OCI-LY1 (cell line): ENCODE measurements at regions not wholly inside any gene's neighbourhood (a gene's known extent, or its start where the extent isn't known, plus 50 kb on each side); places are given as distances from the start of the nearest gene placed in this dataset.
"Not testable (repeated sequence)": the region's sequence is repeated elsewhere in the genome, so short reads cannot be mapped to it uniquely, and the experiment has no call there.

Experiments
- H2AFZ ChIP-seq: fragments of 200-600 bp; sonication (generic), shearing (Covaris generic); 2 replicates; pipeline ENCODE4 v1.6.0; 2014; ENCODE audit warnings: antibody characterized with exemption, mild to moderate bottlenecking, low read length
- H3F3A ChIP-seq: fragments of 200-600 bp; sonication (generic), shearing (Covaris generic); 2 replicates; pipeline ENCODE4 v1.6.0; 2014; ENCODE audit warnings: mild to moderate bottlenecking, antibody characterized with exemption, low read length, moderate library complexity; ENCODE audit not compliant: insufficient read depth
- H3K27ac ChIP-seq: fragments of 200-600 bp; sonication (generic); 2 replicates; pipeline ENCODE4 v1.5.1; 2014; ENCODE audit warnings: low read length, mixed run types, mild to moderate bottlenecking, low read depth; ENCODE audit not compliant: poor library complexity, severe bottlenecking
- H3K27me3 ChIP-seq: fragments of 200-600 bp; sonication (generic); 2 replicates; pipeline ENCODE4 v1.6.0; 2014; ENCODE audit warnings: antibody characterized with exemption, mild to moderate bottlenecking, low read length, moderate library complexity; ENCODE audit not compliant: insufficient read depth
- H3K36me3 ChIP-seq: fragments of 200-600 bp; sonication (generic); 2 replicates; pipeline ENCODE4 v1.6.1; 2014; ENCODE audit warnings: mild to moderate bottlenecking, antibody characterized with exemption, low read length, moderate library complexity, mixed read lengths; ENCODE audit not compliant: insufficient read depth
- H3K4me1 ChIP-seq: fragments of 200-600 bp; sonication (generic); 2 replicates; pipeline ENCODE4 v1.5.1; 2014; ENCODE audit warnings: mild to moderate bottlenecking, low read length, moderate library complexity; ENCODE audit not compliant: insufficient read depth, severe bottlenecking
- H3K4me2 ChIP-seq: fragments of 200-600 bp; sonication (generic), shearing (Covaris generic); 2 replicates; pipeline ENCODE4 v1.6.1; 2014; ENCODE audit warnings: low read length
- H3K4me3 ChIP-seq: fragments of 200-600 bp; sonication (generic); 2 replicates; pipeline ENCODE4 v1.5.1; 2014; ENCODE audit warnings: low read length, low read depth, mild to moderate bottlenecking, mixed read lengths; ENCODE audit not compliant: poor library complexity, severe bottlenecking
- H3K79me2 ChIP-seq: fragments of 200-600 bp; shearing (Covaris generic); 2 replicates; pipeline ENCODE4 v1.6.1; 2016; ENCODE audit warnings: mixed run types, low read length, mixed read lengths; ENCODE audit not compliant: insufficient read depth
- H3K9ac ChIP-seq: fragments of 200-600 bp; sonication (generic), shearing (Covaris generic); 2 replicates; pipeline ENCODE4 v1.6.1; 2014; ENCODE audit warnings: mild to moderate bottlenecking, low read length, mixed read lengths
- H3K9me2 ChIP-seq: fragments of 200-600 bp; sonication (generic), shearing (Covaris generic); 2 replicates; pipeline ENCODE4 v1.6.1; 2014; ENCODE audit warnings: low read depth, mild to moderate bottlenecking, low read length, mixed read lengths
- H3K9me3 ChIP-seq: fragments of 200-600 bp; shearing (Covaris generic); 2 replicates; pipeline ENCODE4 v1.6.1; 2014; ENCODE audit warnings: low read length, mixed read lengths
- H4K20me1 ChIP-seq: fragments of 200-600 bp; sonication (generic), shearing (Covaris generic); 2 replicates; pipeline ENCODE4 v1.6.0; 2016; ENCODE audit warnings: mild to moderate bottlenecking, low read length; ENCODE audit not compliant: insufficient read depth

DNA sequence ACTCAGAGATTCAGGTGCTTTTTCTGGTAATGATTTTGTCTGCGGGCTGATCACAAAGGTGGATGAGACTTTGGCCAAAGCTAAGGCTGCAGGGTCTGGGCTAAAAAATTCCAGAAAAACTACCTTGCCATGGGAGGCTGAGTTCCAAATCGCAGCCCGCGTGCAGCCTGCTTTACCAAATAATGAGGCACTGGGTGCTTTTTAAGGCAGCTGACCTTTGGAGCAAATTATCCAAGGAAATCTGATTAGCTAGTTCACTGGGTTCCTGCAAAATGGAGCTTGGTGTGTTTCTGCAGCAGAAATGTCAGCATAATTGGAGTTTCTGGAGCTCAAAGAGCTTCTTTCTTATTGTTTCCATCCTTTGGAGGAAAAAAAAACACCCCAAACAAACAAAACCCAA is 156.6 kb downstream of the NPIPA7 start:
- H3K27me3 ChIP-seq, H3K4me1 ChIP-seq, H3K4me3 ChIP-seq, H3K79me2 ChIP-seq, H3K9me3 ChIP-seq, H3K36me3 ChIP-seq, H3F3A ChIP-seq, H2AFZ ChIP-seq, H3K9me2 ChIP-seq, H3K27ac ChIP-seq, H3K9ac ChIP-seq, H3K4me2 ChIP-seq, H4K20me1 ChIP-seq: not testable (repeated sequence)

DNA sequence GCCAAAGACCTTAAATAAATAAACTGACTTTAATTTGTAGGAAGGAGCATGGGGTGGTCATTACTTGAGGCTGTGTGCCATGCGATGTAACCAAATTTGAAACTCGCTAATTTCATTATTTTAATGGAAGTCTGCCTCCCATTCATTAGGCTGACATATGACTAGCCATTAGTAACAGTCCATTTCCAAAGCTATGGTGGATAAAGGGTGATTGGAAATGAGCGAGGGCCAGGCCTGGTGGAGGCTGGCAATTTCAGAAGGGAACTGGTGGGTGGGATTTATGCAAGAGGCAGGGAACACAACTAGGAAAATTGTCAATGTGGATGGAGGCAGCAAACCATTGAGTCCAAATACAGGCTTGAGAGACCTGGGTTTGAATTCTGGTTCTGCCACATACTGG is 157.2 kb downstream of the NPIPA7 start:
- not testable (repeated sequence) for H3K9me2 ChIP-seq, H3K27me3 ChIP-seq, H4K20me1 ChIP-seq, H3K79me2 ChIP-seq, H2AFZ ChIP-seq, H3F3A ChIP-seq, H3K9ac ChIP-seq, H3K27ac ChIP-seq, H3K4me1 ChIP-seq, H3K9me3 ChIP-seq, H3K4me3 ChIP-seq, H3K4me2 ChIP-seq, H3K36me3 ChIP-seq

DNA sequence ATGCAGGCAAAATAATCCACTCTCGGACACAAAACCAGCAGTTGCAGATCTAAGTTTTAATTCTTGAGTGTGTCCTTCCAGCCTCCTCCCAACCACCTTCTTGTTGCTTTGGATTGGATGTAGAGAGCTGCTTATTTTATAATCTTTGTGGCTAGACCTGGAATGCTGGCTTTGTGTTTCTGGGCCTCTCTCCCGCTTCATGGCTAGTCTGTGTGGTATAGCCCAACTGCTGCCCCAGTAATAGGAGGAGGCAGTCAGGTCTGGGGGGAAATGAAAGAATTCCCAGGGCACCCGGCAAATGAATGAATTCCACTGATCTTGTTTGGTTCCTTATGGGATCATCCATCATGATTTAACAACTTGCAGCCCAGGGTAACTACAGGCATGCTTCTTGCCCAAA is 170.8 kb downstream of the NPIPA7 start:
- not testable (repeated sequence) for H3K36me3 ChIP-seq, H3K9me3 ChIP-seq, H3K9me2 ChIP-seq, H3K4me1 ChIP-seq, H3F3A ChIP-seq, H3K4me3 ChIP-seq, H3K79me2 ChIP-seq, H3K9ac ChIP-seq, H3K4me2 ChIP-seq, H2AFZ ChIP-seq, H4K20me1 ChIP-seq, H3K27ac ChIP-seq, H3K27me3 ChIP-seq

DNA sequence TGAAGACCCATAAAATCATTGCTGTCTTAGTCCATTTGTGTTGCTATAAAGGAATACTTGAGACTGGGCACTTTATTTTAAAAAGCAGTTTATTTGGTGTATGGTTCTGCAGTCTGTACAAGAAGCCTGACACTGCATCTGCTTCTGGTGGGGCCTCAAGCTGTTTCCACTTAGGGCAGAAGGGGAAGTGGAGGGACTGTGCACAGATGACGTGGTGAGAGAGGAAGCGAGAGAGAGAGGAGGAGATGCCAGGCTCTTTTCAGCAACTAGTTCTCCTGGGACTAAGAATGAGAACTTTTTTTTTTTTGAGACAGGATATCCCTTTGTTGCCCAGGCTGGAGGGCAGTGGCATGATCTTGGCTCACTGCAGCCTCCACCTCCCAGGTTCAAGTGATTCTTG is 171.9 kb downstream of the NPIPA7 start:
- not testable (repeated sequence) for H3K79me2 ChIP-seq, H3F3A ChIP-seq, H3K4me1 ChIP-seq, H3K9me3 ChIP-seq, H3K4me2 ChIP-seq, H3K27me3 ChIP-seq, H3K9ac ChIP-seq, H3K9me2 ChIP-seq, H2AFZ ChIP-seq, H3K27ac ChIP-seq, H3K36me3 ChIP-seq, H3K4me3 ChIP-seq, H4K20me1 ChIP-seq

DNA sequence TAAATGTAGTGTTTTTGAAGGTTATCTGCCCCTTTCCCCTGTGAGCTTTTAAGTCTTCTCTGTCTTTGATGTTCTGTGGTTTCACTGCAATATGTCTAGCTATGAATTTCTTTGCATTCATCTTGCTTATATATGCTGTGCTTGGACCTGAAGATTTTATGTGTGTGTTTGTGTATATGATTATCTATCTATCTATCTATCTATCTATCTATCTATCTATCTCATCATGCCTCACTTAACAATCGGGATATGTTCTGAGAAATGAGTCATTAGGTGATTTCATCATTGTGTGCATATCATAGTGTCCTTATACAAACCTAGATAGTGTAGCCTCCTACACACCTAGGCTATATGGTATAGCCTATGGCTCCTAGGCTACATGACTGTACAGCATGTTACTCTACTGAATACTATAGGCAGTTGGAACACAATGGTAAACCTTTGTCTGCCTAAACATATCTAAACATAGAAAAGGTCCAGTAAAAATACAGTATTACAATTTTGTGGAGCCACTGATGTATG is 173.9 kb downstream of the NPIPA7 start:
- H3K4me1 ChIP-seq, H4K20me1 ChIP-seq, H3K27me3 ChIP-seq, H3K9me3 ChIP-seq, H3K9me2 ChIP-seq, H3K27ac ChIP-seq, H3F3A ChIP-seq, H3K4me2 ChIP-seq, H2AFZ ChIP-seq, H3K36me3 ChIP-seq, H3K4me3 ChIP-seq, H3K79me2 ChIP-seq, H3K9ac ChIP-seq: not testable (repeated sequence)

DNA sequence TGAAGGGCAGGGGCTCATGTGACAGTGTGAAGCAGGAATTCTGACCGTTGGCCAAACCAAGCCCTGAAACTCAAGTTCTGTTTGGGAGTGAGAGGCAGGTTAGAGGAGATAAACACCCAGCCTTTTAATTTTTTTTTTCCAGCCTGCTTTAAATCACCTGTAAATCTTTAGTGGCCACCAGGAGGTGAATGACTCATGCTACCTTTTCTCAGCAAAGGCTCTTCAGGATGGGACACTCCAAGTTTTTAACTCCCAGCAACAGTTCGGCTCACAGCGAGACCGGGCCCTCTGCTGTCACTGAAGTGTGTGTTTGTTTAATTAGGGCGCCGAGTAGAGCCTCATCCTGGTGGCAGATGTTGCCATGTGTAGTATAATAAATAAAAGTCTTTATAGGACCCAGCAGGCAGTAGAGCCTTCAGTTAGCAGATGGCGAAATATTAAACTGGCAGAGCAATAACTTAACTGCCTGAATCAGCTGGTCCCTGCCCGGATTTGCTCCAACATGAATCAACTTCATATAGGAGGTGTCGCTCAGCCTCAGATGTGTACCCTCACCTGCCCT is 180.3 kb downstream of the NPIPA7 start:
- not testable (repeated sequence) for H3F3A ChIP-seq, H3K27ac ChIP-seq

DNA sequence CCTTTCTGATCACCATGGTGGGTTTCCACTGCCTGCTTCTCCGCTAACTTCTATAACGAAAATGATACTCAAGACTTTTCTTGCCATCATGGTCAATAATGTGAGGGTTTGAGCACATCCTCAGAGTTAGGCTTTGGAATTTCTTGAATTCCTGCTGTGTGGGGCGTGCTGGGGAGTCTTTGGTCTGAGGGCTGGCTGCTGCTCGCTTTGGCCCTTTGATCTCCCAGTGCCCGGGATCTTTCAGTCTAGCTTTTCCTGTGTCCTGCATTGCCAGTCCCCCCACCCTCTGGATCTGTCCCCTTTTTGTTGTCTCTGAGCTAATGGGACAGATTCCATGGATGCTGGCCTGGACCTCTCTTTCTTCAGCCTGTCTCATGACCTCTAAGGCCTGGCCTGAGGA is 182.6 kb downstream of the NPIPA7 start:
- not testable (repeated sequence) for H3K79me2 ChIP-seq, H3K9me3 ChIP-seq, H3K36me3 ChIP-seq, H4K20me1 ChIP-seq, H2AFZ ChIP-seq, H3K27ac ChIP-seq, H3K4me2 ChIP-seq, H3K4me3 ChIP-seq, H3K9ac ChIP-seq, H3K4me1 ChIP-seq, H3K27me3 ChIP-seq, H3K9me2 ChIP-seq, H3F3A ChIP-seq

More for the DNA sequence above, 180.3 kb downstream of the NPIPA7 start:
- not testable (repeated sequence) for H4K20me1 ChIP-seq, H3K79me2 ChIP-seq, H3K36me3 ChIP-seq, H3K9me2 ChIP-seq, H3K4me1 ChIP-seq, H3K4me2 ChIP-seq, H2AFZ ChIP-seq, H3K9ac ChIP-seq, H3K9me3 ChIP-seq, H3K4me3 ChIP-seq, H3K27me3 ChIP-seq

DNA sequence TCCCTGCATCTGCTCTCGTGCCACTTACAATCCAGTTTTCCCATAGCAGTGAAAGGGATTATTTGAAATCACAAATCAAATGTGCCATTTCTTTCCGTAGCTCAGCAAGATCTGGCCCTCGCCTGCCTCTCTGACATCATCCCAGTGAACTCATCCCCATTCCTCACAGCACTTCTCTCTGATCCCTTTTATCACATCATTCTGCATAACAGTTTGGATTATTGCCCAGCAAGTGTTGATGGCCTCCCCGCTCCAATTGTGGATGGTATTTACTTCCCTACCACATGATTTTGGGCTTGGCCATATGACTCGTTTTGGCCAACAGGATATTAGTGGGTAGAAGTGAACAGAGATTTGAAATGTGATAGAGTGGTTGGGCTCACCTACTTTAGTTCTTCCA is 185.0 kb downstream of the NPIPA7 start:
- not testable (repeated sequence) for H3F3A ChIP-seq, H3K27ac ChIP-seq, H3K4me2 ChIP-seq, H3K4me3 ChIP-seq, H3K27me3 ChIP-seq, H3K9me2 ChIP-seq, H4K20me1 ChIP-seq, H3K4me1 ChIP-seq, H3K36me3 ChIP-seq, H3K9ac ChIP-seq, H3K9me3 ChIP-seq, H2AFZ ChIP-seq, H3K79me2 ChIP-seq
